Tibial nerve (tissue), 4 donors: ENCODE measurements at regions not wholly inside any gene's neighbourhood (a gene's known extent, or its start where the extent isn't known, plus 50 kb on each side); places are given as distances from the start of the nearest gene placed in this dataset.

Experiments used
- DNase-seq, 2 donors: peaks; one replicate each; pipeline ENCODE4 v3.0.0-alpha.2; 2019; ENCODE audit warnings: low spot score in 2 of 2
- H3K27ac ChIP-seq, 4 donors: fragments of 200-600 bp; sonication (generic) in 3 of 4; one replicate each; pipeline ENCODE4 v1.5.1; 2017 to 2019; ENCODE audit warnings: mild to moderate bottlenecking in 1 of 4
- H3K27me3 ChIP-seq, 2 donors: fragments of 200-600 bp; sonication (generic) in 1 of 2; one replicate each; pipeline versions ENCODE4 v1.5.1 to v1.6.0; 2017 to 2019
- H3K36me3 ChIP-seq, 3 donors: fragments of 200-600 bp; sonication (generic); one replicate each; pipeline ENCODE4 v1.5.1; 2018 to 2019
- H3K4me1 ChIP-seq, 4 donors: fragments of 200-600 bp; sonication (generic) in 3 of 4; one replicate each; pipeline ENCODE4 v1.5.1; 2017 to 2019
- H3K4me3 ChIP-seq, 4 donors: fragments of 200-600 bp; sonication (generic) in 3 of 4; one replicate each; pipeline ENCODE4 v1.5.1; 2017 to 2019; ENCODE audit warnings: mild to moderate bottlenecking in 1 of 4, moderate library complexity in 1 of 4
- H3K9me3 ChIP-seq, 4 donors: fragments of 200-600 bp; sonication (generic) in 3 of 4; one replicate each; pipeline ENCODE4 v1.5.1; 2017 to 2019
- CTCF ChIP-seq, 5 experiments: fragments of 200-600 bp in 3 of 5; fragments of 450-650 bp in 2 of 5; sonication (generic) in 3 of 5; IDR thresholded peaks; one replicate each; pipeline ENCODE4 v1.5.1; 2016 to 2019; ENCODE audit warnings: antibody characterized with exemption in 5 of 5, mild to moderate bottlenecking in 3 of 5, moderate library complexity in 2 of 5
- EP300 ChIP-seq, 2 donors: sonication (generic); formaldehyde crosslinking; IDR thresholded peaks; one replicate each; pipeline ENCODE4 v1.6.1; 2017; ENCODE audit warnings: antibody characterized with exemption in 2 of 2, mild to moderate bottlenecking in 1 of 2
- POLR2A ChIP-seq, 2 donors: fragments of 450-650 bp; IDR thresholded peaks; one replicate each; pipeline ENCODE4 v1.6.1; 2017; ENCODE audit warnings: antibody characterized with exemption in 2 of 2, mild to moderate bottlenecking in 2 of 2, moderate library complexity in 2 of 2
- WGBS, 2 donors: methylation state at CpG; one replicate each; pipeline ENCODE4 v1.1.5; 2018; 5-methylcytosine and 5-hydroxymethylcytosine counted together

GRCh38 chr10:2837674-2838073, 229.7 kb upstream of the PFKP start:
- 49 to 66% methylated on average over 7 of the region's 7 CpGs for WGBS, 2 donors
- H3K9me3 ChIP-seq, result no peaks in the 10 kb centered on the region
- no peaks in the 10 kb centered on the region for H3K4me1 ChIP-seq
- H3K27me3 ChIP-seq, result no peaks in the 10 kb centered on the region
- no peaks in the 10 kb centered on the region for H3K36me3 ChIP-seq
- H3K27ac ChIP-seq, result no peak overlapping the region
- no peak for DNase-seq
- H3K4me3 ChIP-seq, result no peak overlapping the region
- TF ChIP-seq POLR2A (IDR thresholded peaks at IDR 0.05) (no peak), EP300 (IDR thresholded peaks at IDR 0.05) (no peak), CTCF (IDR thresholded peaks at IDR 0.05) (no peak)

- no peaks in the 10 kb centered on the region for H3K9me3 ChIP-seq
- no peak for DNase-seq
- H3K4me1 ChIP-seq, result no peaks in the 10 kb centered on the region
- no peaks in the 10 kb centered on the region for H3K36me3 ChIP-seq
- no peak for TF ChIP-seq CTCF (IDR thresholded peaks at IDR 0.05)
- no peak for TF ChIP-seq POLR2A (IDR thresholded peaks at IDR 0.05)
- no peak for TF ChIP-seq EP300 (IDR thresholded peaks at IDR 0.05)
- no peak overlapping the region for H3K27ac ChIP-seq
- H3K27me3 ChIP-seq, result no peaks in the 10 kb centered on the region
- WGBS, 2 donors, result 87 to 90% methylated on average over 22 of the region's 22 CpGs
- H3K4me3 ChIP-seq, result no peak overlapping the region
These were observed 230.3 kb upstream of the PFKP start for GRCh38 chr10:2836921-2837662.

- Histone ChIP-seq H3K4me1 (no peaks in the 10 kb centered on the region), H3K36me3 (no peaks in the 10 kb centered on the region), H3K27me3 (no peaks in the 10 kb centered on the region), H3K4me3 (no peak overlapping the region), H3K27ac (no peak overlapping the region), H3K9me3 (no peaks in the 10 kb centered on the region)
- TF ChIP-seq POLR2A (IDR thresholded peaks at IDR 0.05) (no peak), CTCF (IDR thresholded peaks at IDR 0.05) (no peak), EP300 (IDR thresholded peaks at IDR 0.05) (no peak)
- no peak for DNase-seq
- 58 to 75% methylated on average over 2 of the region's 2 CpGs for WGBS, 2 donors
These were observed 233.1 kb upstream of the PFKP start for GRCh38 chr10:2834214-2834613.

GRCh38 chr10:2831509-2831908, 235.8 kb upstream of the PFKP start:
- TF ChIP-seq EP300 (IDR thresholded peaks at IDR 0.05) (no peak), POLR2A (IDR thresholded peaks at IDR 0.05) (no peak), CTCF (IDR thresholded peaks at IDR 0.05) (no peak)
- no peaks in the 10 kb centered on the region for H3K36me3 ChIP-seq
- 72 to 86% methylated on average over 7 of the region's 7 CpGs for WGBS, 2 donors
- no peaks in the 10 kb centered on the region for H3K27me3 ChIP-seq
- no peaks in the 10 kb centered on the region for H3K4me1 ChIP-seq
- DNase-seq, result no peak
- H3K4me3 ChIP-seq, result no peak overlapping the region
- peaks cover 0 to 7% (median 0%) of the 10 kb centered on the region in 4 donors for H3K9me3 ChIP-seq
- no peak overlapping the region for H3K27ac ChIP-seq

- Histone ChIP-seq H3K4me1 (no peaks in the 10 kb centered on the region), H3K27ac (no peak overlapping the region), H3K4me3 (no peak overlapping the region), H3K9me3 (peaks cover 0 to 7% (median 0%) of the 10 kb centered on the region in 4 donors), H3K27me3 (no peaks in the 10 kb centered on the region), H3K36me3 (no peaks in the 10 kb centered on the region)
- TF ChIP-seq CTCF (IDR thresholded peaks at IDR 0.05) (no peak), EP300 (IDR thresholded peaks at IDR 0.05) (no peak), POLR2A (IDR thresholded peaks at IDR 0.05) (no peak)
- WGBS, 2 donors, result 84 to 91% methylated on average over 14 of the region's 14 CpGs
- DNase-seq, result no peak
These were observed 238.6 kb upstream of the PFKP start for GRCh38 chr10:2828741-2829140.
